ENCODE measurements at regions not wholly inside any gene's neighbourhood (a gene's known extent, or its start where the extent isn't known, plus 50 kb on each side); places are given as distances from the start of the nearest gene placed in this dataset.

- H3K9me3 ChIP-seq (ENCODE audit: control extremely low read depth in 1 of 5, control insufficient read depth in 4 of 5, insufficient read depth in 2 of 5, low read depth in 1 of 5, low read length in 4 of 5), result peaks cover 0 to 14% (median 2%) of the 10 kb centered on the region in 5 experiments
- no peaks in the 10 kb centered on the region for H3K4me1 ChIP-seq (ENCODE audit: control extremely low read depth in 1 of 4, control insufficient read depth in 4 of 4, insufficient read depth in 4 of 4, low read length in 3 of 4)
- 20% methylated on average over 1 of the region's 4 CpGs for WGBS (ENCODE audit: insufficient coverage)
- no peak overlapping the region for H3K4me3 ChIP-seq (ENCODE audit: control insufficient read depth in 1 of 7, extremely low read depth in 1 of 7, insufficient read depth in 4 of 7, low read depth in 2 of 7, low read length in 6 of 7)
- no peak for DNase-seq
- H3K27me3 ChIP-seq (replicated peaks in 2 of 5; ENCODE audit: control insufficient read depth in 4 of 5, insufficient read depth in 5 of 5, low read length in 4 of 5), result no peaks in the 10 kb centered on the region
- POLR2A ChIA-PET, result no interaction called here
- no peaks in the 10 kb centered on the region for H3K36me3 ChIP-seq (ENCODE audit: control insufficient read depth in 4 of 4, insufficient read depth in 4 of 4, low read length in 3 of 4)
- CTCF ChIA-PET, result interaction anchor here (1.5 kb wide), 1 partner anchor 13 kb away, joined by 4 read pairs; no protein-coding TSS in a partner anchor
- H3K27ac ChIP-seq (ENCODE audit: insufficient read depth in 1 of 2, low read depth in 1 of 2, low read length in 2 of 2, poor library complexity in 1 of 2, severe bottlenecking in 2 of 2), result no peak overlapping the region
These were observed 300.0 kb upstream of the ALG10B start for GRCh38 chr12:38016602-38017001.

GRCh38 chr12:38025916-38026315, 290.7 kb upstream of the ALG10B start:
- no peak for DNase-seq
- no CpG with 5 or more reads among the region's 1 CpG for WGBS (ENCODE audit: insufficient coverage)
- peaks cover 0 to 13% (median 5%) of the 10 kb centered on the region in 5 experiments for H3K9me3 ChIP-seq (ENCODE audit: control extremely low read depth in 1 of 5, control insufficient read depth in 4 of 5, insufficient read depth in 2 of 5, low read depth in 1 of 5, low read length in 4 of 5)
- H3K4me3 ChIP-seq (ENCODE audit: control insufficient read depth in 1 of 7, extremely low read depth in 1 of 7, insufficient read depth in 4 of 7, low read depth in 2 of 7, low read length in 6 of 7), result no peak overlapping the region
- H3K4me1 ChIP-seq (ENCODE audit: control extremely low read depth in 1 of 4, control insufficient read depth in 4 of 4, insufficient read depth in 4 of 4, low read length in 3 of 4), result no peaks in the 10 kb centered on the region
- H3K27ac ChIP-seq (ENCODE audit: insufficient read depth in 1 of 2, low read depth in 1 of 2, low read length in 2 of 2, poor library complexity in 1 of 2, severe bottlenecking in 2 of 2), result no peak overlapping the region
- POLR2A ChIA-PET, result no interaction called here
- H3K27me3 ChIP-seq (replicated peaks in 2 of 5; ENCODE audit: control insufficient read depth in 4 of 5, insufficient read depth in 5 of 5, low read length in 4 of 5), result no peaks in the 10 kb centered on the region
- CTCF ChIA-PET, result no interaction called here
- no peaks in the 10 kb centered on the region for H3K36me3 ChIP-seq (ENCODE audit: control insufficient read depth in 4 of 4, insufficient read depth in 4 of 4, low read length in 3 of 4)

GRCh38 chr12:38053113-38053512, 263.5 kb upstream of the ALG10B start:
- no peak for DNase-seq
- Histone ChIP-seq H3K4me3 (ENCODE audit: control insufficient read depth in 1 of 7, extremely low read depth in 1 of 7, insufficient read depth in 4 of 7, low read depth in 2 of 7, low read length in 6 of 7) (no peak overlapping the region), H3K27ac (ENCODE audit: insufficient read depth in 1 of 2, low read depth in 1 of 2, low read length in 2 of 2, poor library complexity in 1 of 2, severe bottlenecking in 2 of 2) (no peak overlapping the region), H3K4me1 (ENCODE audit: control extremely low read depth in 1 of 4, control insufficient read depth in 4 of 4, insufficient read depth in 4 of 4, low read length in 3 of 4) (no peaks in the 10 kb centered on the region), H3K36me3 (ENCODE audit: control insufficient read depth in 4 of 4, insufficient read depth in 4 of 4, low read length in 3 of 4) (no peaks in the 10 kb centered on the region), H3K9me3 (ENCODE audit: control extremely low read depth in 1 of 5, control insufficient read depth in 4 of 5, insufficient read depth in 2 of 5, low read depth in 1 of 5, low read length in 4 of 5) (peaks cover 1 to 29% (median 22%) of the 10 kb centered on the region in 5 experiments), H3K27me3 (replicated peaks in 2 of 5; ENCODE audit: control insufficient read depth in 4 of 5, insufficient read depth in 5 of 5, low read length in 4 of 5) (no peaks in the 10 kb centered on the region)
- ChIA-PET CTCF (no interaction called here), POLR2A (no interaction called here)
- WGBS (ENCODE audit: insufficient coverage), result 49% methylated on average over 10 of the region's 16 CpGs

- peaks cover 1 to 29% (median 22%) of the 10 kb centered on the region in 5 experiments for H3K9me3 ChIP-seq (ENCODE audit: control extremely low read depth in 1 of 5, control insufficient read depth in 4 of 5, insufficient read depth in 2 of 5, low read depth in 1 of 5, low read length in 4 of 5)
- CTCF ChIA-PET, result no interaction called here
- WGBS (ENCODE audit: insufficient coverage), result 72% methylated on average over 29 of the region's 34 CpGs
- no peaks in the 10 kb centered on the region for H3K27me3 ChIP-seq (replicated peaks in 2 of 5; ENCODE audit: control insufficient read depth in 4 of 5, insufficient read depth in 5 of 5, low read length in 4 of 5)
- POLR2A ChIA-PET, result no interaction called here
- H3K4me3 ChIP-seq (ENCODE audit: control insufficient read depth in 1 of 7, extremely low read depth in 1 of 7, insufficient read depth in 4 of 7, low read depth in 2 of 7, low read length in 6 of 7), result no peak overlapping the region
- H3K36me3 ChIP-seq (ENCODE audit: control insufficient read depth in 4 of 4, insufficient read depth in 4 of 4, low read length in 3 of 4), result no peaks in the 10 kb centered on the region
- H3K27ac ChIP-seq (ENCODE audit: insufficient read depth in 1 of 2, low read depth in 1 of 2, low read length in 2 of 2, poor library complexity in 1 of 2, severe bottlenecking in 2 of 2), result no peak overlapping the region
- peak; percentile 21 to 45 (median 21) for DNase-seq
- H3K4me1 ChIP-seq (ENCODE audit: control extremely low read depth in 1 of 4, control insufficient read depth in 4 of 4, insufficient read depth in 4 of 4, low read length in 3 of 4), result no peaks in the 10 kb centered on the region
These were observed 262.7 kb upstream of the ALG10B start for GRCh38 chr12:38053655-38054464.

- CTCF ChIA-PET, result no interaction called here
- 82% methylated on average over 17 of the region's 25 CpGs for WGBS (ENCODE audit: insufficient coverage)
- H3K27me3 ChIP-seq (replicated peaks in 2 of 5; ENCODE audit: control insufficient read depth in 4 of 5, insufficient read depth in 5 of 5, low read length in 4 of 5), result no peaks in the 10 kb centered on the region
- H3K9me3 ChIP-seq (ENCODE audit: control extremely low read depth in 1 of 5, control insufficient read depth in 4 of 5, insufficient read depth in 2 of 5, low read depth in 1 of 5, low read length in 4 of 5), result peaks cover 0 to 22% (median 13%) of the 10 kb centered on the region in 5 experiments
- no peak overlapping the region for H3K27ac ChIP-seq (ENCODE audit: insufficient read depth in 1 of 2, low read depth in 1 of 2, low read length in 2 of 2, poor library complexity in 1 of 2, severe bottlenecking in 2 of 2)
- no peak overlapping the region for H3K4me3 ChIP-seq (ENCODE audit: control insufficient read depth in 1 of 7, extremely low read depth in 1 of 7, insufficient read depth in 4 of 7, low read depth in 2 of 7, low read length in 6 of 7)
- no peaks in the 10 kb centered on the region for H3K36me3 ChIP-seq (ENCODE audit: control insufficient read depth in 4 of 4, insufficient read depth in 4 of 4, low read length in 3 of 4)
- H3K4me1 ChIP-seq (ENCODE audit: control extremely low read depth in 1 of 4, control insufficient read depth in 4 of 4, insufficient read depth in 4 of 4, low read length in 3 of 4), result no peaks in the 10 kb centered on the region
- POLR2A ChIA-PET, result no interaction called here
- no peak for DNase-seq
These were observed 259.6 kb upstream of the ALG10B start for GRCh38 chr12:38056701-38057689.

- WGBS (ENCODE audit: insufficient coverage), result 95% methylated on average over 19 of the region's 19 CpGs
- no peaks in the 10 kb centered on the region for H3K4me1 ChIP-seq (ENCODE audit: control extremely low read depth in 1 of 4, control insufficient read depth in 4 of 4, insufficient read depth in 4 of 4, low read length in 3 of 4)
- no peak overlapping the region for H3K4me3 ChIP-seq (ENCODE audit: control insufficient read depth in 1 of 7, extremely low read depth in 1 of 7, insufficient read depth in 4 of 7, low read depth in 2 of 7, low read length in 6 of 7)
- peaks cover 0 to 3% (median 0%) of the 10 kb centered on the region in 5 experiments for H3K9me3 ChIP-seq (ENCODE audit: control extremely low read depth in 1 of 5, control insufficient read depth in 4 of 5, insufficient read depth in 2 of 5, low read depth in 1 of 5, low read length in 4 of 5)
- CTCF ChIA-PET, result no interaction called here
- DNase-seq, result no peak
- no peak overlapping the region for H3K27ac ChIP-seq (ENCODE audit: insufficient read depth in 1 of 2, low read depth in 1 of 2, low read length in 2 of 2, poor library complexity in 1 of 2, severe bottlenecking in 2 of 2)
- POLR2A ChIA-PET, result no interaction called here
- H3K27me3 ChIP-seq (replicated peaks in 2 of 5; ENCODE audit: control insufficient read depth in 4 of 5, insufficient read depth in 5 of 5, low read length in 4 of 5), result no peaks in the 10 kb centered on the region
- H3K36me3 ChIP-seq (ENCODE audit: control insufficient read depth in 4 of 4, insufficient read depth in 4 of 4, low read length in 3 of 4), result no peaks in the 10 kb centered on the region
These were observed 216.9 kb upstream of the ALG10B start for GRCh38 chr12:38099686-38100085.

GRCh38 chr12:38101753-38102152, 214.8 kb upstream of the ALG10B start:
- ChIA-PET POLR2A (no interaction called here), CTCF (no interaction called here)
- 39% methylated on average over 3 of the region's 3 CpGs for WGBS (ENCODE audit: insufficient coverage)
- Histone ChIP-seq H3K4me1 (ENCODE audit: control extremely low read depth in 1 of 4, control insufficient read depth in 4 of 4, insufficient read depth in 4 of 4, low read length in 3 of 4) (no peaks in the 10 kb centered on the region), H3K9me3 (ENCODE audit: control extremely low read depth in 1 of 5, control insufficient read depth in 4 of 5, insufficient read depth in 2 of 5, low read depth in 1 of 5, low read length in 4 of 5) (peaks cover 0 to 3% (median 0%) of the 10 kb centered on the region in 5 experiments), H3K27me3 (replicated peaks in 2 of 5; ENCODE audit: control insufficient read depth in 4 of 5, insufficient read depth in 5 of 5, low read length in 4 of 5) (no peaks in the 10 kb centered on the region), H3K27ac (ENCODE audit: insufficient read depth in 1 of 2, low read depth in 1 of 2, low read length in 2 of 2, poor library complexity in 1 of 2, severe bottlenecking in 2 of 2) (no peak overlapping the region), H3K4me3 (ENCODE audit: control insufficient read depth in 1 of 7, extremely low read depth in 1 of 7, insufficient read depth in 4 of 7, low read depth in 2 of 7, low read length in 6 of 7) (no peak overlapping the region), H3K36me3 (ENCODE audit: control insufficient read depth in 4 of 4, insufficient read depth in 4 of 4, low read length in 3 of 4) (no peaks in the 10 kb centered on the region)
- no peak for DNase-seq
